Neural progenitor cell (in vitro differentiated cells): ENCODE measurements at regions not wholly inside any gene's neighbourhood (a gene's known extent, or its start where the extent isn't known, plus 50 kb on each side); places are given as distances from the start of the nearest gene placed in this dataset.

Experiments used
- CTCF ChIP-seq: fragments of 200-600 bp; sonication (generic); IDR thresholded peaks from 2 replicates; pipeline ENCODE4 v1.5.1; 2017; ENCODE audit warnings: antibody characterized with exemption, mild to moderate bottlenecking
- EZH2 ChIP-seq: fragments of 200-600 bp; sonication (generic); IDR thresholded peaks from 2 replicates; pipeline ENCODE4 v1.6.1; 2017; ENCODE audit warnings: antibody characterized with exemption, mild to moderate bottlenecking, moderate library complexity
- EZH2phosphoT487 ChIP-seq: fragments of 200-600 bp; sonication (generic); IDR thresholded peaks from 2 replicates; pipeline ENCODE4 v1.6.1; 2017; ENCODE audit warnings: antibody characterized with exemption

- no peak for TF ChIP-seq CTCF
- TF ChIP-seq EZH2phosphoT487: no peak
- no peak for TF ChIP-seq EZH2
Observed at GRCh38 chr9:36486329-36486932, 86.3 kb upstream of the MELK start.
